ENCODE measurements at regions not wholly inside any gene's neighbourhood (a gene's known extent, or its start where the extent isn't known, plus 50 kb on each side); places are given as distances from the start of the nearest gene placed in this dataset.

DNA sequence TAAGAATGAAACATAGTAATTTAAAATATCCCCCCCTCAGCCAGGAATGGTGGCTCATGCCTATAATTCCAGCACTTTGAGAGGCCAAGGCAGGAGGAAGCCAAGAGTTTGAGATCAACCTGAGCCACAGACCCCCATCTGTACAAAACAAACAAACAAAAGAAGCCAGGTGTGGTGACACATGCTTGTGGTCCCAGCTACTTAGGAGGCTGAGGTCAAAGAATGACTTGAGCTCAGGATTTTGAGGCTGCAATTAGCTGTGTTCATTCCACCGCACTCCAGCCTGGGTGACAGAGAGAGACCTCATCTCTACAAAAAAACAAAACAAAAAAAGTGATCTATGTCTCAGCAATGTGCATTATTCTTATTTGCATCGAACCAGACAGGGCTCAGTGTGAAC lies 800.8 kb downstream of the MCTP2 start (continued):
- TF ChIP-seq, protein P1, sequence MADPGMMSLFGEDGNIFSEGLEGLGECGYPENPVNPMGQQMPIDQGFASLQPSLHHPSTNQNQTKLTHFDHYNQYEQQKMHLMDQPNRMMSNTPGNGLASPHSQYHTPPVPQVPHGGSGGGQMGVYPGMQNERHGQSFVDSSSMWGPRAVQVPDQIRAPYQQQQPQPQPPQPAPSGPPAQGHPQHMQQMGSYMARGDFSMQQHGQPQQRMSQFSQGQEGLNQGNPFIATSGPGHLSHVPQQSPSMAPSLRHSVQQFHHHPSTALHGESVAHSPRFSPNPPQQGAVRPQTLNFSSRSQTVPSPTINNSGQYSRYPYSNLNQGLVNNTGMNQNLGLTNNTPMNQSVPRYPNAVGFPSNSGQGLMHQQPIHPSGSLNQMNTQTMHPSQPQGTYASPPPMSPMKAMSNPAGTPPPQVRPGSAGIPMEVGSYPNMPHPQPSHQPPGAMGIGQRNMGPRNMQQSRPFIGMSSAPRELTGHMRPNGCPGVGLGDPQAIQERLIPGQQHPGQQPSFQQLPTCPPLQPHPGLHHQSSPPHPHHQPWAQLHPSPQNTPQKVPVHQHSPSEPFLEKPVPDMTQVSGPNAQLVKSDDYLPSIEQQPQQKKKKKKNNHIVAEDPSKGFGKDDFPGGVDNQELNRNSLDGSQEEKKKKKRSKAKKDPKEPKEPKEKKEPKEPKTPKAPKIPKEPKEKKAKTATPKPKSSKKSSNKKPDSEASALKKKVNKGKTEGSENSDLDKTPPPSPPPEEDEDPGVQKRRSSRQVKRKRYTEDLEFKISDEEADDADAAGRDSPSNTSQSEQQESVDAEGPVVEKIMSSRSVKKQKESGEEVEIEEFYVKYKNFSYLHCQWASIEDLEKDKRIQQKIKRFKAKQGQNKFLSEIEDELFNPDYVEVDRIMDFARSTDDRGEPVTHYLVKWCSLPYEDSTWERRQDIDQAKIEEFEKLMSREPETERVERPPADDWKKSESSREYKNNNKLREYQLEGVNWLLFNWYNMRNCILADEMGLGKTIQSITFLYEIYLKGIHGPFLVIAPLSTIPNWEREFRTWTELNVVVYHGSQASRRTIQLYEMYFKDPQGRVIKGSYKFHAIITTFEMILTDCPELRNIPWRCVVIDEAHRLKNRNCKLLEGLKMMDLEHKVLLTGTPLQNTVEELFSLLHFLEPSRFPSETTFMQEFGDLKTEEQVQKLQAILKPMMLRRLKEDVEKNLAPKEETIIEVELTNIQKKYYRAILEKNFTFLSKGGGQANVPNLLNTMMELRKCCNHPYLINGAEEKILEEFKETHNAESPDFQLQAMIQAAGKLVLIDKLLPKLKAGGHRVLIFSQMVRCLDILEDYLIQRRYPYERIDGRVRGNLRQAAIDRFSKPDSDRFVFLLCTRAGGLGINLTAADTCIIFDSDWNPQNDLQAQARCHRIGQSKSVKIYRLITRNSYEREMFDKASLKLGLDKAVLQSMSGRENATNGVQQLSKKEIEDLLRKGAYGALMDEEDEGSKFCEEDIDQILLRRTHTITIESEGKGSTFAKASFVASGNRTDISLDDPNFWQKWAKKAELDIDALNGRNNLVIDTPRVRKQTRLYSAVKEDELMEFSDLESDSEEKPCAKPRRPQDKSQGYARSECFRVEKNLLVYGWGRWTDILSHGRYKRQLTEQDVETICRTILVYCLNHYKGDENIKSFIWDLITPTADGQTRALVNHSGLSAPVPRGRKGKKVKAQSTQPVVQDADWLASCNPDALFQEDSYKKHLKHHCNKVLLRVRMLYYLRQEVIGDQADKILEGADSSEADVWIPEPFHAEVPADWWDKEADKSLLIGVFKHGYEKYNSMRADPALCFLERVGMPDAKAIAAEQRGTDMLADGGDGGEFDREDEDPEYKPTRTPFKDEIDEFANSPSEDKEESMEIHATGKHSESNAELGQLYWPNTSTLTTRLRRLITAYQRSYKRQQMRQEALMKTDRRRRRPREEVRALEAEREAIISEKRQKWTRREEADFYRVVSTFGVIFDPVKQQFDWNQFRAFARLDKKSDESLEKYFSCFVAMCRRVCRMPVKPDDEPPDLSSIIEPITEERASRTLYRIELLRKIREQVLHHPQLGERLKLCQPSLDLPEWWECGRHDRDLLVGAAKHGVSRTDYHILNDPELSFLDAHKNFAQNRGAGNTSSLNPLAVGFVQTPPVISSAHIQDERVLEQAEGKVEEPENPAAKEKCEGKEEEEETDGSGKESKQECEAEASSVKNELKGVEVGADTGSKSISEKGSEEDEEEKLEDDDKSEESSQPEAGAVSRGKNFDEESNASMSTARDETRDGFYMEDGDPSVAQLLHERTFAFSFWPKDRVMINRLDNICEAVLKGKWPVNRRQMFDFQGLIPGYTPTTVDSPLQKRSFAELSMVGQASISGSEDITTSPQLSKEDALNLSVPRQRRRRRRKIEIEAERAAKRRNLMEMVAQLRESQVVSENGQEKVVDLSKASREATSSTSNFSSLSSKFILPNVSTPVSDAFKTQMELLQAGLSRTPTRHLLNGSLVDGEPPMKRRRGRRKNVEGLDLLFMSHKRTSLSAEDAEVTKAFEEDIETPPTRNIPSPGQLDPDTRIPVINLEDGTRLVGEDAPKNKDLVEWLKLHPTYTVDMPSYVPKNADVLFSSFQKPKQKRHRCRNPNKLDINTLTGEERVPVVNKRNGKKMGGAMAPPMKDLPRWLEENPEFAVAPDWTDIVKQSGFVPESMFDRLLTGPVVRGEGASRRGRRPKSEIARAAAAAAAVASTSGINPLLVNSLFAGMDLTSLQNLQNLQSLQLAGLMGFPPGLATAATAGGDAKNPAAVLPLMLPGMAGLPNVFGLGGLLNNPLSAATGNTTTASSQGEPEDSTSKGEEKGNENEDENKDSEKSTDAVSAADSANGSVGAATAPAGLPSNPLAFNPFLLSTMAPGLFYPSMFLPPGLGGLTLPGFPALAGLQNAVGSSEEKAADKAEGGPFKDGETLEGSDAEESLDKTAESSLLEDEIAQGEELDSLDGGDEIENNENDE (IDR thresholded peaks at IDR 0.05; ENCODE audit: insufficient replicate concordance, low read length), result no peak
- no peak for TF ChIP-seq CTBP2 (IDR thresholded peaks at IDR 0.05; ENCODE audit: borderline replicate concordance, insufficient read depth, insufficient read length, low read length)
- TF ChIP-seq, protein P2, sequence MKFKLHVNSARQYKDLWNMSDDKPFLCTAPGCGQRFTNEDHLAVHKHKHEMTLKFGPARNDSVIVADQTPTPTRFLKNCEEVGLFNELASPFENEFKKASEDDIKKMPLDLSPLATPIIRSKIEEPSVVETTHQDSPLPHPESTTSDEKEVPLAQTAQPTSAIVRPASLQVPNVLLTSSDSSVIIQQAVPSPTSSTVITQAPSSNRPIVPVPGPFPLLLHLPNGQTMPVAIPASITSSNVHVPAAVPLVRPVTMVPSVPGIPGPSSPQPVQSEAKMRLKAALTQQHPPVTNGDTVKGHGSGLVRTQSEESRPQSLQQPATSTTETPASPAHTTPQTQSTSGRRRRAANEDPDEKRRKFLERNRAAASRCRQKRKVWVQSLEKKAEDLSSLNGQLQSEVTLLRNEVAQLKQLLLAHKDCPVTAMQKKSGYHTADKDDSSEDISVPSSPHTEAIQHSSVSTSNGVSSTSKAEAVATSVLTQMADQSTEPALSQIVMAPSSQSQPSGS (IDR thresholded peaks at IDR 0.05; ENCODE audit: low read length), result no peak
- TF ChIP-seq CBX5 (IDR thresholded peaks at IDR 0.05; ENCODE audit: low read depth, low read length), result no peak

Data from H1 (cell line).